ENCODE measurements at regions not wholly inside any gene's neighbourhood (a gene's known extent, or its start where the extent isn't known, plus 50 kb on each side); places are given as distances from the start of the nearest gene placed in this dataset.

DNA sequence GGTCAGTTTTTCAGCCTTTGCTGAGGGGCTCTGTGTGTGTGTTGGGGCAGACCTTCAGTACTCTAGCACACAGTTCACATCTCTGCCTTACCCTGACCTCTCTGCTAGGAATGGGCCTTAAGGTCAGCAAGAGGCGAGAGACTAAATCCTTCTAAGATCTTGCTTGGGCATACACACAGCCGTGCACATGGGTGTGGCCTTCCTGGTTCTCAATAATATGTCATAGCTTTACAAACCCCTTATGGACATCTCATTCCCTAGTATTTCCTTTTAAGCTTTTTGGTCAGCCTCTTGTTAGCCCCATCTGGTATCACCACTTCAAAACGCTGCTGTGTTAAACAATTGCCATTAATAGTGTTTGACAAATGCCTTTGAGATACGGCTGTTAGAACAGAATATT lies 69.4 kb upstream of the SPATA13 start:
- Histone ChIP-seq H3K9me3 (ENCODE audit: control insufficient read depth, insufficient read depth, low read length) (no peaks in the 10 kb centered on the region), H3K4me1 (ENCODE audit: control insufficient read depth, insufficient read depth, low read length) (no peaks in the 10 kb centered on the region), H3K4me3 (ENCODE audit: low read depth, low read length) (no peak overlapping the region), H3K9ac (ENCODE audit: low read depth, low read length) (no peak overlapping the region), H3K36me3 (ENCODE audit: control insufficient read depth, insufficient read depth, low read length) (no peaks in the 10 kb centered on the region), H3K27me3 (ENCODE audit: control insufficient read depth, insufficient read depth, low read length) (no peaks in the 10 kb centered on the region)

DNA sequence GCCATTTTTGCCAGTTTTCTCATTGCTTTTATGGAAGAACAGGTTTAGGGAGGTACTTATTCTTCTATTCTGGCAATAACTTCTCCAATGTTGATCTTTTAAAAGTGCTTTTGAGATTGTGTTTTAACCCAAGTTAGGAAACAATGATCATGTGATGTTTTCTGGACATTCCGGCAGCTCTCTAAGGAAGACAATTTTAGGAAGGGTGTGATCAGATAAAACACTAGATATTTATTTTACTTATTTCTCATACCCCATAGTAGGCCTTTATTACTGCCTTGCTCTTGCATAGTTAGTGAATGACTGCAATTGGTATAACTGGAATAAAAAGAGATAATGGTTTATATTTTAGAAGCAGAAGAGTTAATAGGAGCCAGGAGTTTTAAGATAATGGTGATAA lies 68.4 kb upstream of the SPATA13 start:
- H3K9me3 ChIP-seq (ENCODE audit: control insufficient read depth, insufficient read depth, low read length): no peaks in the 10 kb centered on the region

DNA sequence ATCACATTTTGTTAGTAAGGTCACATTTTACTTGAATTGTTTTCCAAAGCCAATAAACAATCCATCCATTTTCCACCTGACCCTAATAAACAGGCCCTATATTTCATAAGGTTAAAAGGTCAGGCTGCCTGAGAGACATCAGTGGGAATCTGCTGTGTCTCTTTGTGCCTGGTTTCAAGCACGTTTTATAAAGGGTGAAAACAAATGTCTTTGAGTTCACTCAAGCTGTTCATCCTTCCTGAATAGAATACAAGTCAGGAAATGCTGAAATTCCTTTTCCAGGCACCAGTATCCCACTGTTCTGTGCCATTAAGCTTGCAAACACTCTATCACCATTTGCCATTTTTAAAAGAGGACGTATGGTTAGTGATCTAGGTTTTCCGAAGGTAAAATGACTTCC lies 67.5 kb upstream of the SPATA13 start:
- H3K36me3 ChIP-seq (ENCODE audit: control insufficient read depth, insufficient read depth, low read length): no peaks in the 10 kb centered on the region
- no peaks in the 10 kb centered on the region for H3K9me3 ChIP-seq (ENCODE audit: control insufficient read depth, insufficient read depth, low read length)
- H3K4me1 ChIP-seq (ENCODE audit: control insufficient read depth, insufficient read depth, low read length): peaks cover 2% of the 10 kb centered on the region
- no peak overlapping the region for H3K4me3 ChIP-seq (ENCODE audit: low read depth, low read length)
- H3K27me3 ChIP-seq (ENCODE audit: control insufficient read depth, insufficient read depth, low read length): no peaks in the 10 kb centered on the region
- no peak overlapping the region for H3K9ac ChIP-seq (ENCODE audit: low read depth, low read length)

More for the DNA sequence above, 68.4 kb upstream of the SPATA13 start:
- Histone ChIP-seq H3K36me3 (ENCODE audit: control insufficient read depth, insufficient read depth, low read length) (no peaks in the 10 kb centered on the region), H3K9ac (ENCODE audit: low read depth, low read length) (no peak overlapping the region), H3K4me3 (ENCODE audit: low read depth, low read length) (no peak overlapping the region), H3K27me3 (ENCODE audit: control insufficient read depth, insufficient read depth, low read length) (no peaks in the 10 kb centered on the region), H3K4me1 (ENCODE audit: control insufficient read depth, insufficient read depth, low read length) (peaks cover 2% of the 10 kb centered on the region)

DNA sequence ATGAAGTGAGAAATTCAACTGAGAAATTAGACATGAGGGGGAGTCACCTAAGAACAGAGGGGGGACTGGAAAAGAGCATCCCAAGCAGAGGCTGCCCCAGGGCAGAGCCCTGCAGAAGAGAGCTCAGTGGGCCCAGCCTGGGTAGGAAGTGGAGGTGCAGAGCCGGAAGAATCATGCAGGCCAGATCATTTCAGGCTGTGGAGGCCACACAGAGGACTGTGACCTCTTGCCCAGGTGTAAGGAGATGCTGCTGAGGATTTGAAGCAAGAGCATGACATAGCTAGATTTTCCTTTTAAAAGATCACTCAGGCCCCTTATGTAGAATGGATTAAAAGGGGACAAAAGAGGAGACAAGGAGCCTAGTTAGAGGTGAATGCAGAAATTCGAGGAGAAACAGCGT lies 63.9 kb upstream of the SPATA13 start:
- no peaks in the 10 kb centered on the region for H3K36me3 ChIP-seq (ENCODE audit: control insufficient read depth, insufficient read depth, low read length)
- H3K9me3 ChIP-seq (ENCODE audit: control insufficient read depth, insufficient read depth, low read length): no peaks in the 10 kb centered on the region
- H3K4me3 ChIP-seq (ENCODE audit: low read depth, low read length): no peak overlapping the region
- H3K4me1 ChIP-seq (ENCODE audit: control insufficient read depth, insufficient read depth, low read length): peaks cover 2% of the 10 kb centered on the region
- H3K9ac ChIP-seq (ENCODE audit: low read depth, low read length): no peak overlapping the region
- no peaks in the 10 kb centered on the region for H3K27me3 ChIP-seq (ENCODE audit: control insufficient read depth, insufficient read depth, low read length)

DNA sequence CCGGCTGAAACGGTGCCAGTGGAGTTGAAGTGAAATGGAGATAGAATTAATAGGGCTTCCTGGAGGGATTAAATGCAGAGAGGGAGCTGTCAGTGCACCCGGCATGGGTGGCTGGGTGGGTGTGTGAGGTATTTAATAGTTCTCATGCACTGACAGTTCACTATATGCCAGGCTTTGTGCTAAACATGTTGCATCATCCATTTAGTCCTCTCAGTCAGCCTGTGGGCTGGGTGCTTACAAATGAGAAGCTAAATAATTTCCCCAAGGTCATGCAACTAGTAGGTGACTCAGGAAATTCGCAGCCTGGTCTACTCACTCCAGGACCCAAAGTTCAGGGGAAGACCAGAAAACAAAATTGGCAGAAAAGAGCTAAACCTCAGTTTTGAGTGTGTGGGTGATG lies 63.5 kb upstream of the SPATA13 start:
- H3K36me3 ChIP-seq (ENCODE audit: control insufficient read depth, insufficient read depth, low read length): no peaks in the 10 kb centered on the region
- H3K4me1 ChIP-seq (ENCODE audit: control insufficient read depth, insufficient read depth, low read length): peaks cover 2% of the 10 kb centered on the region
- H3K4me3 ChIP-seq (ENCODE audit: low read depth, low read length): no peak overlapping the region
- H3K27me3 ChIP-seq (ENCODE audit: control insufficient read depth, insufficient read depth, low read length): no peaks in the 10 kb centered on the region
- H3K9me3 ChIP-seq (ENCODE audit: control insufficient read depth, insufficient read depth, low read length): no peaks in the 10 kb centered on the region
- H3K9ac ChIP-seq (ENCODE audit: low read depth, low read length): no peak overlapping the region

DNA sequence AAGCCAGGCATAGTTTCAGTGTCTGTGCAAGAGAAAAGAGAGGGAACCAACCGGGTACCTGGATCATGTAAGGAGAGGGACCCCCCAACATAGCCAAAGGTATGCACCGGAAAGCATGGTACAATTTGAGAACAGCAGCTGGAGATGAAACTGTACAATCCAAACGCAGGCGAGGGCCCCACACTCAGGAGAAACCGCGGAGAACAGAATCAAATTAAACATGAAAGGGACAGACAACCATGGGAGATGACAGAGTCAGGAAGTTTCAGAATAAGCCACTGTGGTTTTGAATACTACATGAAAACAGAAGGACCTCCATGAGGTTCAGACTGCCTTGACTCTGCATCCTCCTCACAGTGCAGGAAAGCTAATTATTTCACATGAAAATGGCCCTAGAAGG lies 62.9 kb upstream of the SPATA13 start:
- Histone ChIP-seq H3K27me3 (ENCODE audit: control insufficient read depth, insufficient read depth, low read length) (no peaks in the 10 kb centered on the region), H3K4me3 (ENCODE audit: low read depth, low read length) (no peak overlapping the region), H3K9me3 (ENCODE audit: control insufficient read depth, insufficient read depth, low read length) (no peaks in the 10 kb centered on the region), H3K9ac (ENCODE audit: low read depth, low read length) (no peak overlapping the region), H3K4me1 (ENCODE audit: control insufficient read depth, insufficient read depth, low read length) (peaks cover 2% of the 10 kb centered on the region), H3K36me3 (ENCODE audit: control insufficient read depth, insufficient read depth, low read length) (no peaks in the 10 kb centered on the region)

DNA sequence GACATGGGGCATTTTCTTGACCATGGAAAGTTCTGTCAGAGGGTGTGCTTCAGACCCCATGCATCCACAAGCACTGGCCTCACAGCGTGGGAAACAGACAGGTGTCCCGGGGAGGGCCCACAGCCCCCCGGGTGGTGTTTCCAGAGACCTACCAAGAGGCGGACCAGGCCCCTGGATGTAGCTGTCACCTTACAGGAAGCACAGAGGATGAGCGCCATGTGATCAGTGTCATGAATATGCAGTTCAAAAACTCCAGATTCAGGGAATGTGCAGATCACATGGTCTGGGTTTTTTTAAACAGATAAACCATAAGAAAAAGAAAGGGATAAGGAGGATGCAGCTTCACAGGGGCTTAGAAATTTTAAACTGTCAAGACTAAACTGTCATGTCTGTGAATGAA lies 61.0 kb upstream of the SPATA13 start:
- Histone ChIP-seq H3K9ac (ENCODE audit: low read depth, low read length) (no peak overlapping the region), H3K36me3 (ENCODE audit: control insufficient read depth, insufficient read depth, low read length) (no peaks in the 10 kb centered on the region), H3K27me3 (ENCODE audit: control insufficient read depth, insufficient read depth, low read length) (no peaks in the 10 kb centered on the region)

DNA sequence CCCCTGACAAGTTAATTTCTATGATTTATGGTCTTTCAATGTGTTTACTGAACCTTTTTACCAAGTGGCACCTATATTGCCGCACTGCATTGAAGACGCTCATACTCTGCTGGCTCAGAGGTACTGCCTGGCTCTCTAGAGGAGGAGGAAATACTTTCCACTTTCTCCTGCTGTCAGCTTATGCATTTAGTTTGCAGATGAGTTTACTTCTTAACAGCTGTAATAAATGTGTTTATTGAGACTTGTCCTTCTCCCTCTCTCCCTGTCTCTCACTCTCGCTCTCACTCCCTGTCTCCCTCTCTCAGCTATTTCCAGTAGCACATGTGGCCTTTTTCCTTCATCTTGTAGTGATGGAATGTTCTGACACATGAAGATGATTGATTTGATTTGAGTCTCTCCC lies 60.3 kb upstream of the SPATA13 start:
- no peak overlapping the region for H3K4me3 ChIP-seq (ENCODE audit: low read depth, low read length)
- no peak overlapping the region for H3K9ac ChIP-seq (ENCODE audit: low read depth, low read length)
- H3K9me3 ChIP-seq (ENCODE audit: control insufficient read depth, insufficient read depth, low read length): no peaks in the 10 kb centered on the region
- no peaks in the 10 kb centered on the region for H3K27me3 ChIP-seq (ENCODE audit: control insufficient read depth, insufficient read depth, low read length)
- no peaks in the 10 kb centered on the region for H3K36me3 ChIP-seq (ENCODE audit: control insufficient read depth, insufficient read depth, low read length)
- H3K4me1 ChIP-seq (ENCODE audit: control insufficient read depth, insufficient read depth, low read length): peaks cover 2% of the 10 kb centered on the region

More for the DNA sequence above, 61.0 kb upstream of the SPATA13 start:
- Histone ChIP-seq H3K9me3 (ENCODE audit: control insufficient read depth, insufficient read depth, low read length) (no peaks in the 10 kb centered on the region), H3K4me3 (ENCODE audit: low read depth, low read length) (no peak overlapping the region), H3K4me1 (ENCODE audit: control insufficient read depth, insufficient read depth, low read length) (peaks cover 2% of the 10 kb centered on the region)

DNA sequence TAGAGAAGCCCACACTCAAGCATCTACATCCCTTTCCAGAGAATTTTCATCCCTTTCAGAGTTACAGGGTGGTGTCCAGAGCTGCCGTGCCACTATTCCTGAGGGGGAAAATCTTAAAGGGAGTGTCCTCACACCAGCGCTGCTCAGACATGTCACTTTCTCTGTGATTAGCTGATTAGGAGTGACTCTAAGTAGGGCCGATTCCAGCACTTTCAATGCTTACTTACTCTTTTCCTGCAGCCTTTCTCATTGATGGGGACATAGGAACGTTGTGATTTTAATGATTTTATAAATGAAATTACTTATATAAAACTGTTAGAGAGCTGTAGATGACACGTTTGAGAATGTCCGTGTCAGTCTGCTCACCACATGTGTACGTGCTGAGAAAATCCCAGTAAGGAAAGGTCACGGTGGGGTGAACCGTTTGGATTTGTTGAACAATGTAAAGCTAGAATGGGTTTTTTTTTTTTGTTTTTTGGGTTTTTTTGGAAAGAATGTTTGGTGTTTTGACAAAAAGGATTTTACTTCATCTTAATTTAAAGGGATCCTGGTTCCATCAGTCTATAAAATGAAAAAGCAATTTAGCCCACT lies 56.6 kb upstream of the SPATA13 start:
- no peaks in the 10 kb centered on the region for H3K9me3 ChIP-seq (ENCODE audit: control insufficient read depth, insufficient read depth, low read length)
- no peaks in the 10 kb centered on the region for H3K27me3 ChIP-seq (ENCODE audit: control insufficient read depth, insufficient read depth, low read length)
- H3K4me3 ChIP-seq (ENCODE audit: low read depth, low read length): no peak overlapping the region
- no peaks in the 10 kb centered on the region for H3K4me1 ChIP-seq (ENCODE audit: control insufficient read depth, insufficient read depth, low read length)
- no peak overlapping the region for H3K9ac ChIP-seq (ENCODE audit: low read depth, low read length)
- H3K36me3 ChIP-seq (ENCODE audit: control insufficient read depth, insufficient read depth, low read length): no peaks in the 10 kb centered on the region

DNA sequence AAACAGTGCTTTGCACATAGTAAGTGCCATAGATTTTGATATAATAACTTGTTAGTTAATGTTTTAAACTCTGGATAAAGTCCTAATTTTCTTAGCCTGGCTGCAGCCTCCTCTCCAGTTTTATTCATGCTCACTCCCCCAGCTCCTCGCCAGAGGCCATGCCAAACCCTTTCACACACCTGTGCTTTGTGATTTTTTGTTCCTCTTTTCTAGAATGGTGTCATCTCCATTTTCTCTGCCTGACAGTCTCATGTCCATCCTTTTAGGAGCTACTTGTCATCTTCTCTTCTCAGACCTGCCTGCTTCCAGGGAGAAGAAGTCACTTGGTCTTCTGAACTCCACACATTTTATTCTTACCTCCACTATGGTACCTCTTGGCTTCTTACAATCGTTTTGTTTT lies 55.8 kb upstream of the SPATA13 start:
- Histone ChIP-seq H3K4me1 (ENCODE audit: control insufficient read depth, insufficient read depth, low read length) (no peaks in the 10 kb centered on the region), H3K9me3 (ENCODE audit: control insufficient read depth, insufficient read depth, low read length) (no peaks in the 10 kb centered on the region), H3K36me3 (ENCODE audit: control insufficient read depth, insufficient read depth, low read length) (no peaks in the 10 kb centered on the region), H3K27me3 (ENCODE audit: control insufficient read depth, insufficient read depth, low read length) (no peaks in the 10 kb centered on the region), H3K9ac (ENCODE audit: low read depth, low read length) (no peak overlapping the region), H3K4me3 (ENCODE audit: low read depth, low read length) (no peak overlapping the region)

DNA sequence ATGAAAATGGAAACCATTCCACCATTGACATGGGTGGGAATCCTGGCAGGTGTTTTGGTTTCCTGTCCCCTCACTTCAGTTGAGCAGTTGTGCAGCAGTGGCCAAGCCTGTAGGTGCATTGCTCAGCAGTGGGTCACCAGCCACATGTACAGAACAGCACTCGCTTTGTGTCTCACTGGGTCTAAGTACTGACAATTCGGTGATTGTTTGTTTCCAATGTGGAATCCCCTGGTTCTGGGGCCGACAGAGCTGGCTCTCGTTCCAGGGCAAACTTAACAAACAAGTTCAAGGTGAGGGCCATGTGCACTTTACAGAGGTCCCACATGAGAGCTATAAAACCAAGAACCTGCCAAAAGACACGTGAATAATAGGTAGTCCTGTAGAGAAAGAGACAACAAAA lies 54.1 kb upstream of the SPATA13 start:
- Histone ChIP-seq H3K4me1 (ENCODE audit: control insufficient read depth, insufficient read depth, low read length) (no peaks in the 10 kb centered on the region), H3K4me3 (ENCODE audit: low read depth, low read length) (no peak overlapping the region), H3K9ac (ENCODE audit: low read depth, low read length) (no peak overlapping the region), H3K9me3 (ENCODE audit: control insufficient read depth, insufficient read depth, low read length) (no peaks in the 10 kb centered on the region), H3K27me3 (ENCODE audit: control insufficient read depth, insufficient read depth, low read length) (no peaks in the 10 kb centered on the region), H3K36me3 (ENCODE audit: control insufficient read depth, insufficient read depth, low read length) (no peaks in the 10 kb centered on the region)

DNA sequence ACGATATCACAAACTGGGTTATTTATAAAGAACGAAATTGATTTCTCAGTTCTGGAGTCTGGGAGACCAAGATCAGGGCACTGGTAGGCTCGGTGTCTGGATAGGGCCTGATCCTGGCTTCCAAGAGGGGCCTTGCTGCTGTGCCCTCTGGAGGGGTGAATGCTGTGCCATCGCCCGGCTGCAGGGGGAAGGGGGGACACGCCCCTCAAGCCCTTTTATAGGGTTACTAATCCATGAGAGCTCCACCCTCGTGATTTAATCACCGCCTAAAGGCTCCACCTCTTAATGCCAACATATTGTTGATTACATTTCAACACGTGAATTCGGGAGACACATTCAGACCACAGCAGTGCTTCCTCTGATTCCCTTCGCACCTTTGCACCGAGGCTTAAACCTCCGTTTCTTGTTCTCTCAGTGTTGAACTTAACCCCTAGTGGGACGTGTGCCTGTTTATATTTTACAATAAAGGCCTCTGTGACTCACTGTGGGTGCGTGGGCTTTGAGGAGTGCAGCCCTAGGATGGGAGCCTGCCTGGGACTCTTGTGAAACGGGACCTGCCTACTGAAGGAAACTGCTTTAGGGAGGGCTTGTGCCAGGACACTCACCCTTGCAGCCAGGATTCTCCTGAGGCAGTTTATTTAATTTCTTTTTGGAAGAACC lies 52.4 kb upstream of the SPATA13 start:
- Histone ChIP-seq H3K9ac (ENCODE audit: low read depth, low read length) (no peak overlapping the region), H3K27me3 (ENCODE audit: control insufficient read depth, insufficient read depth, low read length) (no peaks in the 10 kb centered on the region), H3K4me3 (ENCODE audit: low read depth, low read length) (no peak overlapping the region), H3K9me3 (ENCODE audit: control insufficient read depth, insufficient read depth, low read length) (no peaks in the 10 kb centered on the region), H3K36me3 (ENCODE audit: control insufficient read depth, insufficient read depth, low read length) (no peaks in the 10 kb centered on the region), H3K4me1 (ENCODE audit: control insufficient read depth, insufficient read depth, low read length) (no peaks in the 10 kb centered on the region)
